Dedifferentiated amniotic fluid mesenchymal stem cell (primary cell): ENCODE measurements at regions not wholly inside any gene's neighbourhood (a gene's known extent, or its start where the extent isn't known, plus 50 kb on each side); places are given as distances from the start of the nearest gene placed in this dataset.

ENCODE experiments used
- DNase-seq: peaks from one replicate; pipeline ENCODE4 v3.0.0-alpha.2; 2016; ENCODE audit errors: extremely low spot score

DNA sequence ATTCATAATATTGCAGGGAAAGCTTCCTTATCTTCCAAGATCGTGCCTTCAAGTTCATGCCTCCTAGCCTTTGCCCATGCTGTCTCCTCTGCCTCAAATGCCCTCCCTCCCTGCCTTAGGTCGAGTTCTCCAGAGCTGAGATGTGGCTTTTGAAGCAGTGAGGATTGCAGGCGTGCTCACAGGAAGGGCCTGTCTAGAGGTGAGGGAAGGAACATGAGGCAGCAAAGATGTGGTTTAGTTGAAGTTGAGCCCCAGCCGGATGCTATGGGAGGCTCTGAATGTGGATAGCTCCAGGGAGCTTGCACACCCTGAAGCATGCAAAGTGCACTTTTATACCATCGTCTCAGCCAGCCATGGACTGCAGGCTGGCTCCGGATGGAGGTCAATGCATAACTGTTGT, 754.6 kb upstream of the EEF2KMT start:
- DNase-seq = no peak

- no peak for DNase-seq
Observed at GRCh38 chr16:5851393-5851982, 753.9 kb upstream of the EEF2KMT start.

DNA sequence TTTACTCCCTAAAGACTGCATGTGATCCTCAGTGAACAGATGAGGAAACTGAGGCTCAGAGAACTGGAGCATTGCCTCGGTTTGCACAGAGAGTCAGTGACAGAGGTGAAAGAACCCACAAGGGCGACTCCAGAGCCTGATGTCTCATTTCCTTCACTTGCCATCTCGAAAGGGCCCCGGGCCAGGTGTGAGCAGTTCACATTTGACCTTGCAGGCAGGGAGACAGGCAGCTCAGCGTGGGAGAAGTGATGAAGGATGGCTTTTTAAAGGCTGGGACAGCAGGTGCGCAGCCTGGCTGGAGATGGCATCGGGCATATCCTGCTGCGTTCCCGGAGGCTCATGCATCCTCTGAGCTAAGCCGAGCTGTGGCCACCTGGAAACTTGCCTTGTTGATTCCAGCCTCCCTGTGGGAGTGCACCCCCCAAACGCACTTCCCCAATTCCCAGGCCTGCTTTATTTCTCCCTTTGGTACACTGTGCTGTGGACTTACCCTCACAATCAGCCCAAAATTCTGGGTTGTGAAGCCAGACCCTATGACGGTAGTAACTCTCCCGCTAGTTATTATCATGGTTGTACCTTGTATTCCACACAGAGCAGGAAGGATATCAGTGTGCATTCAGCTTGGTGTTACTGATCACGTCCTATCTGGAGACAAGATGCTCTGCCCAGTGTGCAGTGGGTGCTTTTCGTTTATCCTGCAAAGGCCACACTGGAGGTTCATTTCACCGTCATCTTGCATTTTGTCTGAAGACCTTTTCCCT, 753.2 kb upstream of the EEF2KMT start:
- DNase-seq = no peak

GRCh38 chr16:5845046-5845445, 747.5 kb upstream of the EEF2KMT start:
- no peak for DNase-seq

DNA sequence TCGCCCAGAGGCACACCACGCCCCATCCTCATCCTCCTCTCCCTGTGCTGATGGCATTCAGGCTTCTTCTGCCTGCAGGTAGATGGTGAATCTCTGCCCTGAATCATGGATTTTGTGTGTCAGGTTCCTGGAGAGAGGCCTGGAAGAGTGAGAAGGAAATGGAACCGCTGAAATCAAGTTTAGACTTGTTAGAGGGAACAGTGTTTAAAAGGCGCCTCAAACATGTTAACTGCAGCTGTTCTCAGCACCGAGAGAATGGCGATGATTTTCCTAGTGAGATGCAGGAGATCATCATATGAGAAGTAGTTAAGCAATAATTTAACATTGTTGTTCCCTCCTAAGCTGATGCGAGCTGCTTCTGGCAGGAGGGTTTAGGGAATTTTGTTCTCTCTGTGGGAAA, 744.4 kb upstream of the EEF2KMT start:
- no peak for DNase-seq

DNA sequence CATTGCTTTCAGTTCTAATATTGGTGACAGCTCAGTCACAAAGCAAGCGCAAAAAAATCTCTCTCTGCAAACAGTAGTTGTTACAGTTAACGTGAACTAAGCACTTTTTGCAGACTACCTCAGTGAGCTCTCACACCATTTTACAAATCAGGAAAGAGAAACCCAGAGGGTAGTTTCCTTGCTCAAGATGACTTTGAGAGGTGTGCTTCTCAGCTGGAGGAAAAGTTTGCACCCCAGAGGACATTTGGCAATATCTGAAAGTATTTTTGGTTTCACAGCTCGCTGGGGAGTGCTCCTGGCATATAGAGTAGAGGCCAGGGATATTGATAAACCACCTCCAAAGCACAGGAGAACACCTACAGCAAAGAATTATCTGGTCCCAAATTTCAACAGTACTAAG, 741.1 kb upstream of the EEF2KMT start:
- no peak for DNase-seq

- no peak for DNase-seq
Observed at GRCh38 chr16:5838071-5838470, 740.5 kb upstream of the EEF2KMT start.

- DNase-seq = no peak
Observed at GRCh38 chr16:5837007-5837670, 739.5 kb upstream of the EEF2KMT start.

DNA sequence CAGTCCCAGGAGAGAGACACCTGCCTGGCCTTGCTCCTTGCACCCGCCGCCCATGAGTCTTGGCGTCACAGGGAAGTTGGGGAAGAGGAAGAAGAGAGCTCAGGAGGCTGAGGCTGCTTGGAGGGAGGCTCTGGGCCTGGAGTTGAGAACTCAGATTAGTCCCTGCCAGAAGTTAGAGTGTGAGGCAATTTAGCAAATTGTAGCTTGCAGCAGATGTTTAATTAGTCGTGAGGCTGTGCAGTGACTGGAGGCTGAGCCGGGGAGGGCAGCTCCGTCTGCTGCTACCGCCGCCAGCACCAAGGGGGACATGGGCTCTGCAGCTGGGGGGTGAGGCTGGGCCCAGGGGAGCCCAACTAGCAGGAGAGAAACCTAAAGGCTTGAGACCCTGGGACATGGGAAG, 738.3 kb upstream of the EEF2KMT start:
- no peak for DNase-seq

- no peak for DNase-seq
Observed at GRCh38 chr16:5826332-5826731, 728.7 kb upstream of the EEF2KMT start.

DNA sequence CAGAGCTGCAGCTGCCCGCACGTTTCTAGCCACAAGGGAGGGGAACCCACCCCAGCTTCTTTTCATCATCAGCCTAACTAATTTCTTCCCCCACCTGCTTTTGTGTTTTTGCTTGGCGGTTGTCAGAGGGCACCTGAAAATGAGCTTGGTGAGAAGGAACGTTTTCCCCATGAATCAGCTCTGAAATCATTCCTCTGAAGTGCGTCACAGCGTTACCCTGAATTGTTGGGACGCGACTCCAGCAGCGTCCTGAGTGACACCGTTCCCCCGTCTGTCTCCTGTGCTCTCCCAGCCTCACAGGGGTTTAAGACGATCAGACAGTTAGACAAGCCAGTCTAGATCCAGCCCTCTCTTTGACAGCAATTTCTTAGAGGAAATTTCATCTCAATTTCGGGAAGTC, 722.9 kb upstream of the EEF2KMT start:
- no peak for DNase-seq

- DNase-seq = no peak
Observed at GRCh38 chr16:5815570-5816237, 718.1 kb upstream of the EEF2KMT start.

DNA sequence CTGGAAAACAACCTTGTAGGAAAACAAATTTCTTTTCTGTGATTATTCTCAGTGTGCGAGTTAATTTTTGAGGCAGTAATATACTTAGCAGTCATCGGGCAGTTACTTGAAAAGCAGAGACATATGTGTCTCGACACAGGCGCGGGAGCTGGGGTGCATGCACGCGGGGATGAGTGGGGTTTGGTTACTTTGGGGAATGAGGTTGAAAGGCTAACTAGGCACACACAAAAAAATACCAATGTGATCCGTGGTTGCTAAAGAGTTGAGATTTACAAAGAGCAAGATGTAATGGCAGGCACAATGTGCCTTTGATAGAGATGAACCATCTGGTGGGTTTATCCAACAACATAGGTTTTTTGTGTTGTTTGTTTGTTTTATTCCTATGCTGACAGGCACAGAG, 703.8 kb upstream of the EEF2KMT start:
- DNase-seq = no peak

GRCh38 chr16:5793556-5793955, 696.0 kb upstream of the EEF2KMT start:
- no peak for DNase-seq

DNA sequence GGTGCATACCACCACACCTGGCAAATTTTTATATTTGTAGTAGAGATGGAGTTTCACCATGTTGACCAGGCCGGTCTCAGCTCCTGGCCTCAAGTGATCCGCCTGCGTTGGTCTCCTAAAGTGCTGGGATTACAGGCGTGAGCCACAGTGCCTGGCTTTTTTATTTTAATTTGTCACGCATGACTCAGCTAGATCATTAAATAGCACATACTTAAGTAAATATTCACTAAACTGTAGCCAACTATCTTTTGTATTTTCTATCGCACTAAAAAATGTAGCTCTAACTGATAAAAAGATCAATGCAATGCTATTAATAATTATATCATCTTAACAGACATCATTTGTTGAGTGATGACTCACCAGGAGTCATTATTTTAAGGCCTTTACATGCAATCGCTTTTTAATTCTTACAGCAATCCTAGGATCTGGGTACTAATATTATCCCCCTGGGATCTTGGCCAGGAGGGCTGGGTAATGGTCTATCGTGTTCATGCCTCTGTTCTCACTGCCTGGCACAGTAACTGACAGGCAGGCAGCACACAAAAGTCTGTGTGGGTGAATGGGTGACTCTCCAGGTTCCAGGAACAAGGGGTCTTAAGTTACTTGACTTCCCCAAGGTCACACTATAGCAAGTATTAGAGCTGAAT, 693.5 kb upstream of the EEF2KMT start:
- no peak for DNase-seq

- no peak for DNase-seq
Observed at GRCh38 chr16:5790512-5790911, 692.9 kb upstream of the EEF2KMT start.

GRCh38 chr16:5789033-5789432, 691.4 kb upstream of the EEF2KMT start:
- DNase-seq = no peak

- DNase-seq = no peak
Observed at GRCh38 chr16:5781436-5781835, 683.8 kb upstream of the EEF2KMT start.

DNA sequence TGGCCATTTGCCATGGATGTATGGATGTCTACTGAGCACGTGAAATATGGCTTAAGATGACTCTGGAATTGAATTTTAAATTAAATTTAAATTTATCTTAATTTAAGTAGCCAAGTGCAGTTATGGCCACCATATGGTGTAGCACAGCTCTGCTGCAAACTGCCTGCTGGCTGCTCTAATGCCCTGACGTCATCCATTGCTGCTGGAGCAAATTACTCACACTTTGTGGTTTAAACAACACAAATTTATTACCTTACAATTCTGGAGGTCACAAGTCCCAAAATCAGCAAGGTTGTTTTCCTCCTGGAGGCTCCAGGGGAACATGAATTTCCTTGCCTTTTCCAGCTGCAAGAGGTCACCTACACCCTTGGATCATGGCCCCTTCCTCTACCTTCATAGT, 679.3 kb upstream of the EEF2KMT start:
- no peak for DNase-seq

DNA sequence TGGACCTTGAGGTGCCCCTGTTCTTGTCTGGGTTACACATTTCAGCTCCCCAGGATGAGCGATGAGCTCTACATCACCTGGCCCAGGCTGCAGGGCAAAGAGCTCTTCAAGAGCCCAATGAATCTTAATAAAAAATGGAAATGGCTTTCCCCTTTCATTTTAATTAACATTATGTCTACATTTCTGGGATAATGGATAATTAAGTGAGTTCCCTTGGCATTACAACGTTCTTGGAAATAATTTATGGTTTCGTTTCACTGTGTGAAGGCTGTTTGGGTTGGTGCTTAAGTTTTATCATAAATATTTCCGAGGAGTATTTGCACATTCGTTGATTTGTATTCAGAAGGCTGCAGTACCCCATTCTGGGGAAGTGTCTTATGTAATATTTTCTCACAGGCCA, 678.3 kb upstream of the EEF2KMT start:
- no peak for DNase-seq

DNA sequence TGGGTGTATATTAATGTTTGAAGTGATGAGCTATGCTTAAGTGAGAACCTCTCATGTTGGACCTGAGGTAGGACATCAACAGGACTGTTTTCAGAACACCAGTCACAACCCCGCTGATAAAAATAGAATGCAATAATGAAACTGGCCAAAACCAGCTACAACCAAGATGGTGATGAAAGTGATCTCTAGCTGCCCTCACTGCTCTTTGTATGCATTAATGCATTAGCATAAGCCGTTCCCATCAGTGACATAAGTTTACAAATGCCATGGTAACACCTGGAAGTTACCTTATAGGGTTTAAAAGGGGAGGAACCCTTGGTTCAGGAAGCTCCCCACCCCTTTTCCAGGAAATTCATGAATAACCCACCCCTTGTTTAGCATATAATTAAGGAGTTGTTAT, 672.5 kb upstream of the EEF2KMT start:
- DNase-seq = no peak

- DNase-seq = no peak
Observed at GRCh38 chr16:5769513-5769912, 671.9 kb upstream of the EEF2KMT start.
